Stimulated activated CD8-positive, alpha-beta memory T cell treated with anti-CD3 and anti-CD28 coated beads, Interleukin-7, amount 100 ng/mL, for 1 hour (primary cell): ENCODE measurements at regions not wholly inside any gene's neighbourhood (a gene's known extent, or its start where the extent isn't known, plus 50 kb on each side); places are given as distances from the start of the nearest gene placed in this dataset.

Experiments used
- DNase-seq, 2 donors: peaks; one replicate each; pipeline ENCODE4 v3.0.0-alpha.2; 2020; ENCODE audit warnings: low read depth in 2 of 2

- no peak for DNase-seq
Observed at GRCh38 chr2:120852200-120852815, 116.6 kb downstream of the GLI2 start.

DNA sequence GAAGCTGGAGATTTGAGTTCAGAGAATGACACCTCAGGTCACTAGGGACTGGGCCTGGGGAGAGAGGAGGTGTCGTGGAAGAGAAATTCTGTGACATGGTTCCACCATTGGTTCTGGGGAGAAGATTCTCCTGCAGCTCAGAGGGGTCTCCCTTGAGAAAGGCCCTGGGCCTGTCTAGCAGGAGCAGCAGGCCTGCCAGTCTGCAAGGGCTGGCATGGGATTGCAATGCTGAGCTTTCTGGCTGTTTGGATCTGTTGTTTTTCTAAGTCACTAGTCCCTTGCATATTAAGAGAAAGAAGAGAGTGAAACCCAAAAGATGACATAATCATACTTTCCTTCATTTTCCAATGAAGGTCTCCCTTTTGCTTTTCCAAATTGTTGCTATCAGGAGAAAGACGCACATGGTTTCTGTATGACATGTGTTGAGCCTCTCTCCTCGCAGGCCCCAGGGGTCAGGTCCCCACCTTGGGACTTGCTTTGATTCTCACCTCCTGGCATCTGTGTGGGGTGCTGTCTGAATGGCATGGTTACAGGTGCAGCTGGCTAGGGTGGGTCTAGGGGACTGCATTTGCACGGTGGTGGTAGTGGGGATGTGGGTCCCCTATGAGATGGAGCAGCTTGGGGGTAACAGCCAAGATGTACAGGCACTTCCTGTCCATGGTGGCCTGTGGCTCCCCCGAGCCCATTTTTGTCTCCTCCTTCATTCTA, 117.8 kb downstream of the GLI2 start:
- DNase-seq, result no peak

DNA sequence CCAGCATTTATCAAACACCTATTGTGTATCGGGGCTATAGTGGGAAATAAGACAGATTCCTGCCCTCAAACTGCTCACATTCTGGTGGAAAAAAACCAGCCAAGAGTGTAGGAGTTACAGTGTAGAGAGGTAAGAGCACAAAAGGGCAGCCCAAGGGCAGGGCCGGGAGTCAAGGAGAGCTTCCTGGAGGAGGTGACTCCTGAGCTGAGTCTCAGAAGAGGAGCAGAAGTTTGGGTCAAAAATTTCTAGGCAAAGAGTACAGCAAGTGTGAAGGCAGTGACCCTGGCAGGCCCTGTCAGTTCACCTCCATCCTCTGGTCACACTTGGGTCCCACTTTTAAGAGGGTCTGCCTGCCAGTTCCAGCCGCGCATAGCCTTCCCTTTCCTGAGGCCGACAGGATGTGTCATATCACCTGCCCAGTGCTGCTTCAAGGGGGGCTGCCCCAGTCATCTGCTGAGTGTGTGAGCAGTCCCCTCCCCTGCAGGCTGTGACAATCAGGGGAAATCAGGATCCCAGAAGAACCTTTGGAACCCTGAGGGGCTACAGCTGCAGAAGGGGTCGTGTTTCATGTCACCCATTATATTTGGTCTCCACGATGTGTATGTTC, 118.4 kb downstream of the GLI2 start:
- no peak for DNase-seq

- DNase-seq, result no peak
Observed at GRCh38 chr2:120854766-120855530, 119.3 kb downstream of the GLI2 start.

GRCh38 chr2:120855855-120856405, 120.3 kb downstream of the GLI2 start:
- DNase-seq, result no peak

DNA sequence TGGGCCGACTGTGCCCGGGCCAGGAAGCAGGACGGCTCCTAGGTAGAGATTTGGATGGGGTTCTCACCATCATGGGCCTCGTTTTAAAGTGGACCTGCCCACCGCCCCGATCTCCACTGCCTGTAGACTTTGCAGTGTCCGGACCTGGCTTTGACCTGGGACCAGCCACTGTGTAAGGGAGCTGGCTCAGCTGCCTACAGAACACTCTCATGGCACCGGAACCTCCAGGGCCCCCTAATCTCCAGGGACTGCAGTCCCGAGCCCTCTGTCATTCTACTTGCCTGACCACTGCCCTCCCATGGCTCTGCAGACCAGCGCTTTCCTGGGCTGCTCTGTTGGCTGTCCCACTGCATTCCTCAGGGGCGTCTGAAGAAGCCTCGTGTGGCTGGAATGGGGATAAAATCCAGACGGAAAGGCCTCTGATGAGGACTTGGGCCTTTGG, 120.8 kb downstream of the GLI2 start:
- no peak for DNase-seq

DNA sequence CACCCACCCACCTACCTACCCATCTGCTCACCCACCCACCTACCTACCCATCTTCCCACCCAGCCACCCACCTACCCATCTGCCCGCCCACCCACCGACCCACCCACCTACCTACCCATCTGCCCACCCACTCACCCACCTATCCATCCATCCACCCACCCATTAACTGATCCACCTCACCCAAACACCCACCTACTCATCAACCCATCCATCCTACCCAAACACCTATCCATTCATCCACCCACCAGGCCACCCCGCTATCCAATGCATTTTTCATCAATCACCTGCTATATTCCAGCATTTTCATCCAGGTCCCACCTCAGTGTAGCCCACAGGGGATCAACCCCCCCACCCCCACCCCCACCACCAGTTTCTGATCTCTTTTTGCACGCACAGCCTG, 121.8 kb downstream of the GLI2 start:
- no peak for DNase-seq

DNA sequence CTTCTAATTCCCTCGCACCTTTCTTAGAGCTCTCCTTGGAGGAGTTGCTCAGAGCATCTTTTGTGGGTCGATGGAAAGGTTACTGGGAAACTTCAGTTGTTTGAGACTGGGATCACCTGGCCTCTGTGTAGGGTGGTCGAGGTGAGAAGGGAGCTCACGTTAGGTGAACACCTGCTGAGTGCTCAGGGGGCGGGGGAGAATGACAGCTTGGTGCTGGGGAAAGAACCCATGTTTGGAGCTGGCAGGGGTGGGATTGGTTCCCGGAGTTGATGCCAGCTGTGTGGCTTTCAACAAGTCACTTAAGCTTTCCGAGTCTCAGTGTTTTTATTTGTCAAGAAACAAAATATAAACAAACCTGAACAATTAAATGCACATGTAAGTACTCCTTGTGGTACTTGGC, 122.3 kb downstream of the GLI2 start:
- DNase-seq, result no peak

DNA sequence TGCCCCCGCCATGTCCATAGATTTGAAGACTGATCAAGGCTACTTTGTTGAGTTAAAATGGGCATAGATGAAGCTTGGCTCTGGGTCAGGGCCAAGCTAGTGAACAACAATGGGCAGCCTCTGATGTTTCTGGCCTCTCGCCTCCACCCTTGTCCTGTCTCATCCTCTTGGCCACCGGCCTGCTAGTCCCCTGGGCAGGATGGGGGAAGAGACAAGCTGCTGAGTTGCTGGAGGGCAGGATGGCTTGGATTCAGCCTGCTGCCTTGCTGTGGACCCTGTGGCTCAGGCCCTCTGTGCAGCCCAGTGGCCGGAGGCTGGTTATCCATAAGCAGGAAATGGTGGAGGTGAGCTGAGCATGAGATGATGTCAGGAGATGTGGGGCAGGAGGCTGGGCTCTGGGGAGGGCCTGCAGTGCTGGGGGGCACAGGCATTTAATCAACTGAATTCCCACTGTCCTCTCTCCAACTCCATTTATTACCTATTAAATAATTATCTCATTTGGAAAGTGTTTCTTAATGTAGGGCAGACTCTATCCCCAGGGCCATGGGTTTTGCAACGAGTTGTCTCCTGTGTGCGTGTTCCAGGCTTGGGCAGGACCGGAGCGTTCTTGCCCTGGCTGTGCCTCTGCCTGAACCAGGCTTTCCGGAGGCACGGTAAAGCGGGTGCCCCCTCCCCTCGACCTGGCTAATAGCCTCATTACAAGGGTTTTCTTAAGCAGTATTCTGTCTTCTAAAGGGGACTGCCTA, 122.9 kb downstream of the GLI2 start:
- no peak for DNase-seq

GRCh38 chr2:120859128-120859527, 123.5 kb downstream of the GLI2 start:
- no peak for DNase-seq

- DNase-seq, result no peak
Observed at GRCh38 chr2:120859814-120860578, 124.3 kb downstream of the GLI2 start.

- no peak for DNase-seq
Observed at GRCh38 chr2:120860579-120860922, 124.9 kb downstream of the GLI2 start.

- no peak for DNase-seq
Observed at GRCh38 chr2:120861191-120861575, 125.5 kb downstream of the GLI2 start.

DNA sequence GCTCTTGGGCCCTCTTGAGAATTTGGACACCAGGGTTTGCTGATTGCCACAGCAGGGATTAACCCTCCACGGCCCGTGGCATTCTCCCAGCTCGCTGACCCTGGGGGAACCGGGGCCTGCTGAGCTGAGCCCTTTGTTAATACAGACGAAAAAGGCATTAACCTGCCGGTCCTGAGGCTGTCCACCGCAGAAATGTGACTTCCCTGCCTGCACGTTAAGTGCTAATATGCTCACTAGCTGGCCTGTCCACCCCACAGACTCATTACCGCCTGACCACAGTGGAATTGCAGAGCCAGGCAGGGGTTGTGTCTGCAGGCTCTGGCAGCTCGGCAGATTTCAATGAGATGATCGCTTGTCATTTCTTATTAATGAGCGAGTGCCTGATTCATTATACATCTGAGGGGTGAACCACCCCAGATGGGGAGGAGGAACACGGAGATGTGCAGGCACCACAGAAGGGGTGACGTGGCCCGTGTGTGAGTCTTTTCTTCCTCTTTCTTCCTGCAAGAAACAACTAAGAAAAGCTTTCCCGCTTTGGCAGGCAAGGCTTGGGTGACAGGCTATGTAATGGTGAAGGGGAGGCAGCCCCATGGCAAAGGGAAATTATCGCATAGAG, 126.0 kb downstream of the GLI2 start:
- no peak for DNase-seq

GRCh38 chr2:120862201-120863060, 126.8 kb downstream of the GLI2 start:
- DNase-seq, result no peak

DNA sequence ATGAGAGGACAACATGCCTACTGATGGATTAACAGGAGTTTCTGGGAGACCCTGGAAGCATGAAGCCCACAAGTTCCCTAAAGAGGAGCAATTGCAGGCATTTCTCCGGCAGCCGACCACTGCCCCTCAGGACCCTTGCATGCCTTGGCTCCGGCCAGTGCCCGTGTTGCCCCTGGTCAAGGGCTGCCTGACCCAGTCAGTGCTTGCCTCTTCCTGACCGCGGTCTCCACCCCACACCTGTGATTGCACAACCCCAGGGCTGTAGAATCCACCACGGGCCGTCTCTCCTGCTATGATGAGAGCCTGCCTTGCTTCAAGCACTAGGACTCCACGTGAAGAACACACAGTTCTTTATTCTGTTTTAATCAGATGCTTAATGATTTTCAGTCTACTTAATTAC, 127.5 kb downstream of the GLI2 start:
- no peak for DNase-seq

- DNase-seq, result no peak
Observed at GRCh38 chr2:120863661-120864320, 128.1 kb downstream of the GLI2 start.

DNA sequence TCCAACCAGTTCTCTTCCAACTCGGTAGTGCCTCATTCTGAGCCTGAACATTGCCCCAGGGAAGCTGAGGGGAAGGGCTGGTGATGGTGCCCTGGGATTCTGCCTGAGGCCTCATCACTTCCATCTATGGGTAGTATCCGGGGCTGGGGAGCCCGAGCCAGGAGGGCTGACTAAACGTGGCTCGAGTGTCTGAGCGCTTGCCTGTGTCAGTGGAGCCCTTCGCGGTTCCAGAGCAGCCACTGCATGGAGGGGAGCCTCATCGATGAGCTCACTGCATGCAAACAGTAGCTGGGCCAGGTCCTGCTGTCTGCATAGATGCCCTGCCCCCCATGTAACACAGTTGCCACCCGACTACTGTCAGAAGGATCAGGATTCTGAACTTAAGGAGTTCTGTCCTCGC, 129.3 kb downstream of the GLI2 start:
- DNase-seq, result no peak

GRCh38 chr2:120865656-120866055, 130.0 kb downstream of the GLI2 start:
- no peak for DNase-seq
